ENCODE measurements at regions not wholly inside any gene's neighbourhood (a gene's known extent, or its start where the extent isn't known, plus 50 kb on each side); places are given as distances from the start of the nearest gene placed in this dataset.

DNA sequence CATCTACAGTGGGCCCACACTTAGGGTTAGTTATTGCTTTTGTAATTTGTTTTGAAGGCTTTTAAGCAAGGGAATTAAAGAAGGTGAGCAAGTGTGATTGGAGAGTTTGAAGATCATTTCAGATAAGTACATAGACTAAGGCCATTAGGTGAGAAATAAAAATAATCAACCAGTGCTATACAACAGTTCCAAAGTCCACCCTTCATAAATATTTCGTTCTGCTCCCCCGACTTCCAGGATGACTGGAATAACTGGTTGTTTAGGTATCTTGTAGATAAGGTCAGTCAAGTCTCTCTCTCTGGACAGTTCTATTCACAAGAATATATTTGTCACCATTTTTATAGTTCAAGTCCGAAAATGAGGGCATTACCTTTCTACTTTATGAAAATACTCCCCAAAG lies 98.0 kb upstream of the MBL2 start:
- peaks cover 0 to 11% (median 5%) of the 10 kb centered on the region in 3 donors for H3K9me3 ChIP-seq (ENCODE audit: control extremely low read depth in 1 of 3, control insufficient read depth in 2 of 3, insufficient read depth in 1 of 3, low read length in 2 of 3)
- no peak overlapping the region for H2AFZ ChIP-seq (ENCODE audit: insufficient read depth, low read depth, low read length, poor library complexity, severe bottlenecking)
- H3K27ac Mint-ChIP-seq: no peak overlapping the region
- DNase-seq (no peak), ATAC-seq (ENCODE audit: low read depth) (no peak)
- no peaks in the 10 kb centered on the region for H3K9me3 Mint-ChIP-seq (ENCODE audit: insufficient read depth)
- ChIA-PET POLR2A (no interaction called here), CTCF (no interaction called here)
- no peak overlapping the region for H3K4me2 ChIP-seq (replicated peaks; ENCODE audit: low read depth, low read length, poor library complexity, severe bottlenecking)
- no peak overlapping the region for H3K27ac ChIP-seq (ENCODE audit: low read length in 2 of 2)
- H3K36me3 ChIP-seq (replicated peaks in 1 of 2; ENCODE audit: control extremely low read depth in 1 of 2, control insufficient read depth in 1 of 2, extremely low read depth in 1 of 2, insufficient read depth in 2 of 2, low read length in 1 of 2): no peaks in the 10 kb centered on the region
- H3K4me1 Mint-ChIP-seq: no peaks in the 10 kb centered on the region
- no peak overlapping the region for H3K9ac ChIP-seq (ENCODE audit: low read length)
- no peaks in the 10 kb centered on the region for H3K27me3 ChIP-seq (replicated peaks in 1 of 4; ENCODE audit: control extremely low read depth in 1 of 4, control insufficient read depth in 3 of 4, insufficient read depth in 4 of 4, low read length in 3 of 4)
- no peaks in the 10 kb centered on the region for H3K4me1 ChIP-seq (ENCODE audit: control insufficient read depth in 2 of 2, insufficient read depth in 2 of 2, low read length in 2 of 2)
- no CpG with 5 or more reads among the region's 3 CpGs for whole genome bisulfite sequencing (ENCODE audit: insufficient coverage)
- TF ChIP-seq EZH2 (IDR thresholded peaks at IDR 0.05; ENCODE audit: borderline replicate concordance, insufficient read depth, low read depth, low read length, poor library complexity, severe bottlenecking): no peak
- no peak for TF ChIP-seq CTCF (IDR thresholded peaks at IDR 0.05)
- H3K4me3 ChIP-seq (ENCODE audit: control extremely low read depth in 1 of 5, extremely low read depth in 1 of 5, insufficient read depth in 1 of 5, low read depth in 2 of 5, low read length in 4 of 5): no peak overlapping the region
- H4K20me1 ChIP-seq (ENCODE audit: control insufficient read depth, insufficient read depth, low read length, poor library complexity, severe bottlenecking): no peaks in the 10 kb centered on the region
- intact Hi-C loops (cut with micrococcal nuclease): no loop called here
- no peaks in the 10 kb centered on the region for H3K79me2 ChIP-seq (ENCODE audit: control insufficient read depth, insufficient read depth, low read length)
- no peak overlapping the region for H3K4me3 Mint-ChIP-seq
- no peaks in the 10 kb centered on the region for H3K27me3 Mint-ChIP-seq

DNA sequence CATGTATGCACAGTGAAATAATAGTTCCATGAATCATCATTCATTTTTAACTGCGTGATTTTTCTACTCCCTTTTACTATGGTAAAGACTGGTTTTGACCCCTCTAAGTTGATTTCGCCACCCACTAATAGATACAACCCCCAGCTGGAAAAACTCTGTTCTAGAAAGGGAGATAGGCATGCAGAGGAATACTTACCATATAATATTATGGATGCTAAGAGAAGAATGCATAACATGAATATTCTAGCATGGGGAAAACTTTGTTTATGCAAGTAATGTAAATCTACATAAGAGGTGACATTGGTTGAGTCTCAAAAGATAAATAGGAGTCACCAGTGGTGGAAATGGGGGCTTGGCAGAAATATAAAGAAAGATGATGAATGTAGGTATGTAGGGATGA lies 97.3 kb upstream of the MBL2 start:
- H3K27me3 ChIP-seq (replicated peaks in 1 of 4; ENCODE audit: control extremely low read depth in 1 of 4, control insufficient read depth in 3 of 4, insufficient read depth in 4 of 4, low read length in 3 of 4): no peaks in the 10 kb centered on the region
- peaks cover 0 to 14% (median 5%) of the 10 kb centered on the region in 3 donors for H3K9me3 ChIP-seq (ENCODE audit: control extremely low read depth in 1 of 3, control insufficient read depth in 2 of 3, insufficient read depth in 1 of 3, low read length in 2 of 3)
- no peak overlapping the region for H2AFZ ChIP-seq (ENCODE audit: insufficient read depth, low read depth, low read length, poor library complexity, severe bottlenecking)
- no peaks in the 10 kb centered on the region for H3K79me2 ChIP-seq (ENCODE audit: control insufficient read depth, insufficient read depth, low read length)
- no CpG with 5 or more reads among the region's 2 CpGs for WGBS (ENCODE audit: insufficient coverage)
- Mint-ChIP-seq H3K9me3 (ENCODE audit: insufficient read depth) (no peaks in the 10 kb centered on the region), H3K27ac (no peak overlapping the region), H3K27me3 (no peaks in the 10 kb centered on the region), H3K4me1 (no peaks in the 10 kb centered on the region), H3K4me3 (no peak overlapping the region)
- POLR2A ChIA-PET: no interaction called here
- no peak overlapping the region for H3K9ac ChIP-seq (ENCODE audit: low read length)
- no peak overlapping the region for H3K4me2 ChIP-seq (replicated peaks; ENCODE audit: low read depth, low read length, poor library complexity, severe bottlenecking)
- TF ChIP-seq EZH2 (IDR thresholded peaks at IDR 0.05; ENCODE audit: borderline replicate concordance, insufficient read depth, low read depth, low read length, poor library complexity, severe bottlenecking): no peak
- no peak for TF ChIP-seq CTCF (IDR thresholded peaks at IDR 0.05)
- H3K4me1 ChIP-seq (ENCODE audit: control insufficient read depth in 2 of 2, insufficient read depth in 2 of 2, low read length in 2 of 2): no peaks in the 10 kb centered on the region
- no peak for ATAC-seq (ENCODE audit: low read depth)
- no peak overlapping the region for H3K27ac ChIP-seq (ENCODE audit: low read length in 2 of 2)
- intact Hi-C loops (cut with micrococcal nuclease): no loop called here
- H4K20me1 ChIP-seq (ENCODE audit: control insufficient read depth, insufficient read depth, low read length, poor library complexity, severe bottlenecking): no peaks in the 10 kb centered on the region
- no peak for DNase-seq
- no peak overlapping the region for H3K4me3 ChIP-seq (ENCODE audit: control extremely low read depth in 1 of 5, extremely low read depth in 1 of 5, insufficient read depth in 1 of 5, low read depth in 2 of 5, low read length in 4 of 5)
- H3K36me3 ChIP-seq (replicated peaks in 1 of 2; ENCODE audit: control extremely low read depth in 1 of 2, control insufficient read depth in 1 of 2, extremely low read depth in 1 of 2, insufficient read depth in 2 of 2, low read length in 1 of 2): no peaks in the 10 kb centered on the region
- CTCF ChIA-PET: no interaction called here

Data from B cell (primary cell).